H1 (cell line): ENCODE measurements at regions not wholly inside any gene's neighbourhood (a gene's known extent, or its start where the extent isn't known, plus 50 kb on each side); places are given as distances from the start of the nearest gene placed in this dataset.

Source experiments
- CTCF ChIA-PET: fragments of 300-600 bp; sonication (Branson Sonifier 250); formaldehyde crosslinking; loops from one replicate; lab custom pipeline; 2021; ENCODE audit not compliant: partially characterized antibody; lab: Charles Lee
- POLR2A ChIA-PET: fragments of 300-600 bp; sonication (Branson Sonifier 250); formaldehyde crosslinking; loops from one replicate; lab custom pipeline; 2021; ENCODE audit warnings: inconsistent platforms; ENCODE audit not compliant: partially characterized antibody; lab: Charles Lee
- DNase-seq, 2 experiments: peaks; one replicate each; pipeline versions ENCODE4 v3.0.0 to v3.0.0-alpha.2; 2010 to 2022; ENCODE audit warnings: low spot score in 2 of 2, low read depth in 1 of 2, mixed read lengths in 1 of 2
- FAIRE-seq: peaks from 2 replicates; lab custom pipeline; 2011; peaks lifted over from hg19 to GRCh38; lab: Jason Lieb, UNC
- H2AFZ ChIP-seq: 2 replicates; pipeline ENCODE4 v1.8.1; 2012; ENCODE audit warnings: low read length, inconsistent platforms
- H2AK5ac ChIP-seq: 2 replicates; pipeline ENCODE4 v1.6.1; 2013; ENCODE audit warnings: low read depth, low read length
- H2BK120ac ChIP-seq: replicated peaks from 2 replicates; pipeline ENCODE3; 2013; ENCODE audit warnings: low read depth, low read length, inconsistent platforms
- H2BK12ac ChIP-seq: 2 replicates; pipeline ENCODE4 v1.6.1; 2013; ENCODE audit warnings: low read depth, low read length
- H2BK15ac ChIP-seq: 2 replicates; pipeline ENCODE4 v1.6.1; 2013; ENCODE audit warnings: low read length
- H2BK20ac ChIP-seq: 2 replicates; pipeline ENCODE4 v1.6.1; 2013; ENCODE audit warnings: low read length
- H2BK5ac ChIP-seq: 2 replicates; pipeline ENCODE4 v1.6.1; 2013; ENCODE audit warnings: low read depth, low read length
- H3K14ac ChIP-seq: 2 replicates; pipeline ENCODE4 v1.6.1; 2013; ENCODE audit warnings: inconsistent platforms; ENCODE audit not compliant: insufficient read length
- H3K18ac ChIP-seq: 2 replicates; pipeline ENCODE4 v1.6.1; 2013; ENCODE audit warnings: low read length; ENCODE audit errors: extremely low read depth
- H3K23ac ChIP-seq: 2 replicates; pipeline ENCODE4 v1.6.1; 2013; ENCODE audit warnings: inconsistent platforms; ENCODE audit not compliant: insufficient read length
- H3K23me2 ChIP-seq: 2 replicates; pipeline ENCODE4 v1.6.1; 2013; ENCODE audit warnings: low read depth, low read length
- H3K27ac ChIP-seq: 2 replicates; pipeline ENCODE4 v1.6.1; 2011; ENCODE audit warnings: low read depth, low read length, inconsistent platforms
- H3K27me3 ChIP-seq, 4 experiments: replicated peaks in 1 of 4; 1 replicate in 1 of 4; 2 replicates in 3 of 4; pipeline versions ENCODE4 v1.6.1 to v1.8.1; 2011 to 2013; ENCODE audit warnings: low read length in 3 of 4, mild to moderate bottlenecking in 3 of 4, inconsistent platforms in 2 of 4, mixed read lengths in 2 of 4, moderate library complexity in 1 of 4; ENCODE audit not compliant: control insufficient read depth in 3 of 4, insufficient read depth in 3 of 4; ENCODE audit errors: extremely low read depth in 1 of 4
- H3K36me3 ChIP-seq, 4 experiments: 2 replicates each; pipeline versions ENCODE4 v1.6.1 to v1.8.1; 2011 to 2013; ENCODE audit warnings: mild to moderate bottlenecking in 4 of 4, low read length in 3 of 4, moderate library complexity in 2 of 4, control low read depth in 1 of 4, inconsistent platforms in 1 of 4; ENCODE audit not compliant: insufficient read depth in 4 of 4, control insufficient read depth in 2 of 4
- H3K4ac ChIP-seq: replicated peaks from 2 replicates; pipeline ENCODE3; 2013; ENCODE audit warnings: low read length, low read depth, mixed read lengths, inconsistent platforms; ENCODE audit not compliant: insufficient read length
- H3K4me1 ChIP-seq, 4 experiments: replicated peaks in 1 of 4; 1 replicate in 1 of 4; 2 replicates in 3 of 4; pipeline versions ENCODE4 v1.6.1 to v1.8.1; 2011 to 2013; ENCODE audit warnings: low read length in 3 of 4, inconsistent platforms in 2 of 4, mixed read lengths in 1 of 4; ENCODE audit not compliant: insufficient read depth in 4 of 4, control insufficient read depth in 3 of 4
- H3K4me2 ChIP-seq, 2 experiments: 2 replicates each; pipeline versions ENCODE4 v1.6.1 to v1.8.1; 2011 to 2013; ENCODE audit warnings: low read depth in 2 of 2, low read length in 2 of 2, control low read depth in 1 of 2, inconsistent platforms in 1 of 2, mild to moderate bottlenecking in 1 of 2; ENCODE audit not compliant: insufficient read depth in 1 of 2
- H3K4me3 ChIP-seq, 4 experiments: fragments of 200-600, 300-600 bp in 1 of 4; sonication (generic), shearing (Covaris generic), sonication (Bioruptor Twin) in 1 of 4; 2 replicates each; pipeline versions ENCODE4 v1.5.1 to v1.8.1; 2011 to 2016; ENCODE audit warnings: low read length in 4 of 4, low read depth in 3 of 4, control low read depth in 2 of 4, inconsistent platforms in 2 of 4, mild to moderate bottlenecking in 2 of 4, mixed read lengths in 1 of 4, moderate library complexity in 1 of 4; ENCODE audit not compliant: insufficient read depth in 2 of 4; ENCODE audit errors: extremely low read depth in 1 of 4
- H3K56ac ChIP-seq: replicated peaks from 2 replicates; pipeline ENCODE3; 2013; ENCODE audit warnings: low read depth, mild to moderate bottlenecking, mixed read lengths, low read length, inconsistent platforms; ENCODE audit not compliant: insufficient read length
- H3K79me1 ChIP-seq: 2 replicates; pipeline ENCODE4 v1.6.1; 2013; ENCODE audit warnings: low read depth, low read length, control low read depth
- H3K79me2 ChIP-seq, 2 experiments: 2 replicates each; pipeline versions ENCODE4 v1.6.1 to v1.8.1; 2012 to 2013; ENCODE audit warnings: low read length in 2 of 2, mild to moderate bottlenecking in 2 of 2, inconsistent platforms in 1 of 2; ENCODE audit not compliant: insufficient read depth in 2 of 2, control insufficient read depth in 1 of 2
- H3K9ac ChIP-seq, 4 experiments: replicated peaks in 1 of 4; 1 replicate in 1 of 4; 2 replicates in 3 of 4; pipeline versions ENCODE4 v1.6.1 to v1.8.1; 2011 to 2013; ENCODE audit warnings: low read depth in 3 of 4, low read length in 3 of 4, control low read depth in 2 of 4, mild to moderate bottlenecking in 2 of 4, moderate library complexity in 2 of 4, inconsistent platforms in 1 of 4; ENCODE audit errors: extremely low read depth in 1 of 4
- H3K9me3 ChIP-seq, 2 experiments: 2 replicates each; pipeline versions ENCODE4 v1.6.1 to v1.8.1; 2012 to 2013; ENCODE audit warnings: mild to moderate bottlenecking in 2 of 2, moderate library complexity in 2 of 2, control low read depth in 1 of 2, inconsistent platforms in 1 of 2, low read depth in 1 of 2, low read length in 1 of 2, mixed read lengths in 1 of 2; ENCODE audit not compliant: insufficient read depth in 2 of 2
- H4K20me1 ChIP-seq, 2 experiments: replicated peaks in 1 of 2; 2 replicates each; pipeline versions ENCODE3 to v1.8.1; 2011 to 2013; ENCODE audit warnings: inconsistent platforms in 2 of 2, low read length in 2 of 2, mild to moderate bottlenecking in 1 of 2; ENCODE audit not compliant: insufficient read depth in 2 of 2, control insufficient read depth in 1 of 2
- H4K5ac ChIP-seq: 2 replicates; pipeline ENCODE4 v1.6.1; 2013; ENCODE audit warnings: low read length, low read depth, mixed read lengths, inconsistent platforms; ENCODE audit not compliant: insufficient read length
- H4K8ac ChIP-seq: 2 replicates; pipeline ENCODE4 v1.8.0; 2013; ENCODE audit warnings: mild to moderate bottlenecking, moderate library complexity, low read length, inconsistent platforms; ENCODE audit not compliant: insufficient read depth; ENCODE audit errors: extremely low read depth
- H4K91ac ChIP-seq: replicated peaks from 2 replicates; pipeline ENCODE3; 2013; ENCODE audit warnings: low read length, mixed read lengths, inconsistent platforms; ENCODE audit not compliant: insufficient read length
- EGR1 ChIP-seq: IDR thresholded peaks from 2 replicates; pipeline ENCODE4 v1.6.1; 2011; ENCODE audit warnings: low read depth, low read length, borderline replicate concordance
- JUN ChIP-seq: IDR thresholded peaks from 2 replicates; pipeline ENCODE4 v1.6.1; 2011; ENCODE audit warnings: low read depth, mild to moderate bottlenecking, improper control_type of control experiment, low read length
- JUND ChIP-seq: IDR thresholded peaks from 2 replicates; pipeline ENCODE4 v1.6.1; 2011; ENCODE audit warnings: mild to moderate bottlenecking, improper control_type of control experiment, low read length
- PHF8 ChIP-seq: fragments of 200-600 bp; sonication (generic); conservative IDR thresholded peaks from 2 replicates; pipeline ENCODE4 v1.7.1; 2012; ENCODE audit warnings: low read depth, mild to moderate bottlenecking, inconsistent platforms, low read length, moderate library complexity
- RBBP5 ChIP-seq: IDR thresholded peaks from 2 replicates; pipeline ENCODE4 v1.7.1; 2012; ENCODE audit warnings: low read depth, mild to moderate bottlenecking, inconsistent platforms, low read length, moderate library complexity, borderline replicate concordance
- SIX5 ChIP-seq: IDR thresholded peaks from 2 replicates; pipeline ENCODE4 v1.6.1; 2011; ENCODE audit warnings: mild to moderate bottlenecking, low read depth, low read length
- TAF7 ChIP-seq: optimal IDR thresholded peaks from 2 replicates; pipeline ENCODE3; 2011; ENCODE audit warnings: low read depth, mild to moderate bottlenecking, inconsistent platforms, low read length, moderate library complexity, borderline replicate concordance
- WGBS, 2 experiments: shearing (Covaris generic) in 1 of 2; methylation state at CpG; one replicate each; pipeline versions ENCODE4 v1.1.6 to v1.1.7; 2013 to 2015; ENCODE audit warnings: low lambda C conversion rate in 2 of 2, mixed read lengths in 2 of 2, inconsistent platforms in 1 of 2, low coverage in 1 of 2, missing lambda C conversion rate in 1 of 2; ENCODE audit not compliant: insufficient replicate concordance in 2 of 2, insufficient coverage in 1 of 2, insufficient read length in 1 of 2; ENCODE audit errors: extremely low coverage in 1 of 2, missing lambda C conversion rate in 1 of 2; 5-methylcytosine and 5-hydroxymethylcytosine counted together
- TF ChIP-seq, protein P1 (sequence below), 3 experiments: IDR thresholded peaks; 1 replicate in 2 of 3; 2 replicates in 1 of 3; pipeline versions ENCODE4 v1.5.1 to v1.6.1; 2011; ENCODE audit warnings: low read length in 3 of 3, mild to moderate bottlenecking in 3 of 3, inconsistent platforms in 2 of 3, low read depth in 1 of 3, moderate library complexity in 1 of 3; ENCODE audit not compliant: insufficient read depth in 1 of 3; ENCODE audit errors: control extremely low read depth in 1 of 3

GRCh38 chr20:1754306-1754705, 96.7 kb upstream of the SIRPG start:
- Histone ChIP-seq H3K23ac (no peak overlapping the region), H4K5ac (no peak overlapping the region), H3K36me3 (no peaks in the 10 kb centered on the region), H4K8ac (no peak overlapping the region), H2AFZ (no peak overlapping the region), H4K20me1 (no peaks in the 10 kb centered on the region), H3K56ac (no peak overlapping the region), H2BK5ac (no peak overlapping the region), H3K27me3 (no peaks in the 10 kb centered on the region), H3K4me2 (no peak overlapping the region), H3K18ac (no peak overlapping the region), H3K79me1 (no peaks in the 10 kb centered on the region), H2BK15ac (no peak overlapping the region), H3K14ac (no peak overlapping the region), H2AK5ac (no peak overlapping the region), H3K23me2 (no peaks in the 10 kb centered on the region), H2BK20ac (no peak overlapping the region), H2BK120ac (no peak overlapping the region), H3K9ac (no peak overlapping the region), H3K79me2 (no peaks in the 10 kb centered on the region), H3K27ac (no peak overlapping the region), H3K4me1 (peaks cover 0 to 3% (median 0%) of the 10 kb centered on the region in 4 experiments; a peak in 1 of 7 replicates), H3K4me3 (no peak overlapping the region), H3K4ac (no peak overlapping the region), H3K9me3 (no peaks in the 10 kb centered on the region), H4K91ac (no peak overlapping the region), H2BK12ac (no peak overlapping the region)
- no peak for TF ChIP-seq JUN
- no peak for TF ChIP-seq RBBP5
- TF ChIP-seq PHF8: no peak
- no peak for TF ChIP-seq JUND
- TF ChIP-seq SIX5: no peak
- TF ChIP-seq, protein P1, sequence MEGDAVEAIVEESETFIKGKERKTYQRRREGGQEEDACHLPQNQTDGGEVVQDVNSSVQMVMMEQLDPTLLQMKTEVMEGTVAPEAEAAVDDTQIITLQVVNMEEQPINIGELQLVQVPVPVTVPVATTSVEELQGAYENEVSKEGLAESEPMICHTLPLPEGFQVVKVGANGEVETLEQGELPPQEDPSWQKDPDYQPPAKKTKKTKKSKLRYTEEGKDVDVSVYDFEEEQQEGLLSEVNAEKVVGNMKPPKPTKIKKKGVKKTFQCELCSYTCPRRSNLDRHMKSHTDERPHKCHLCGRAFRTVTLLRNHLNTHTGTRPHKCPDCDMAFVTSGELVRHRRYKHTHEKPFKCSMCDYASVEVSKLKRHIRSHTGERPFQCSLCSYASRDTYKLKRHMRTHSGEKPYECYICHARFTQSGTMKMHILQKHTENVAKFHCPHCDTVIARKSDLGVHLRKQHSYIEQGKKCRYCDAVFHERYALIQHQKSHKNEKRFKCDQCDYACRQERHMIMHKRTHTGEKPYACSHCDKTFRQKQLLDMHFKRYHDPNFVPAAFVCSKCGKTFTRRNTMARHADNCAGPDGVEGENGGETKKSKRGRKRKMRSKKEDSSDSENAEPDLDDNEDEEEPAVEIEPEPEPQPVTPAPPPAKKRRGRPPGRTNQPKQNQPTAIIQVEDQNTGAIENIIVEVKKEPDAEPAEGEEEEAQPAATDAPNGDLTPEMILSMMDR (IDR thresholded peaks at IDR 0.05; ENCODE audit: control extremely low read depth in 1 of 3, insufficient read depth in 1 of 3, low read depth in 1 of 3, low read length in 3 of 3): no peak
- TF ChIP-seq EGR1: no peak
- no peak for TF ChIP-seq TAF7
- DNase-seq: no peak
- ChIA-PET CTCF (no interaction called here), POLR2A (no interaction called here)
- WGBS, 2 experiments: 88% methylated on average over 2 of the region's 2 CpGs; no CpG with 5 or more reads in 1 of the 2 experiments
- FAIRE-seq: no peak
